Type B pancreatic cell (in vitro differentiated cells): ENCODE measurements at regions not wholly inside any gene's neighbourhood (a gene's known extent, or its start where the extent isn't known, plus 50 kb on each side); places are given as distances from the start of the nearest gene placed in this dataset.

ENCODE experiments used
- DNase-seq: peaks from one replicate; pipeline ENCODE4 v3.0.0; 2021; ENCODE audit warnings: mixed read lengths; ENCODE audit not compliant: unreplicated experiment; ENCODE audit errors: extremely low spot score
- H3K27ac Mint-ChIP-seq: 2 replicates; pipeline ENCODE4 v1.8.0; 2021; ENCODE audit warnings: mild to moderate bottlenecking, mixed read lengths
- H3K27me3 Mint-ChIP-seq: 2 replicates; pipeline ENCODE4 v1.8.0; 2021; ENCODE audit warnings: mixed read lengths
- H3K36me3 Mint-ChIP-seq: 2 replicates; pipeline ENCODE4 v1.8.0; 2021; ENCODE audit warnings: mixed read lengths
- H3K4me1 Mint-ChIP-seq: one replicate; pipeline ENCODE4 v1.8.0; 2021; ENCODE audit warnings: mixed read lengths; ENCODE audit not compliant: unreplicated experiment
- H3K4me3 Mint-ChIP-seq: 2 replicates; pipeline ENCODE4 v1.8.0; 2021; ENCODE audit warnings: mild to moderate bottlenecking, mixed read lengths
- H3K9me3 Mint-ChIP-seq: 2 replicates; pipeline ENCODE4 v1.8.0; 2021; ENCODE audit warnings: mixed read lengths
- TF ChIP-seq, protein P1 (sequence below): fragments of 200-600 bp; sonication (generic); conservative IDR thresholded peaks from 2 replicates; pipeline ENCODE4 v1.5.0; 2021; ENCODE audit warnings: antibody characterized with exemption, mild to moderate bottlenecking

DNA sequence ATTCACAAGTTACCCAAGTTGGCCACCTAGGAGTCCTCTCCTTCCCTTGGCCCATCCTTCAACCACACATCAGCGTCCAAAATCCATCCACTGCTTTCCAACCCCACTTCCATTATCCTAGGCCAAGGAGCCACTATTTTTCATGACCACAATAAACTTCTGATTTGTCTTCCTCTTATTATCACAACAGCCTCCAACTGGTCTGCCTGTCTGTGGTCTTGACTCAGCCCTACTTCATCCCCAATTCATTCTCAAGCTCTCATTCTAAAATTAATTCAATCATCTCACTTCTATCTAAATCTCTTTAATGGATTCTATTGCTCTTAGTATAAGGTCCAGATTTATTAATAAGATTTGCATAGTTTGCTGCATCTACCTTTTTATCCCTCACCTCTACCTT lies 189.0 kb upstream of the PRDM1 start:
- no peak overlapping the region for H3K27ac Mint-ChIP-seq
- H3K4me3 Mint-ChIP-seq: no peak overlapping the region
- H3K4me1 Mint-ChIP-seq: no peaks in the 10 kb centered on the region
- peaks cover 5% of the 10 kb centered on the region for H3K9me3 Mint-ChIP-seq
- DNase-seq: no peak
- no peaks in the 10 kb centered on the region for H3K36me3 Mint-ChIP-seq
- H3K27me3 Mint-ChIP-seq: no peaks in the 10 kb centered on the region
- TF ChIP-seq, protein P1, sequence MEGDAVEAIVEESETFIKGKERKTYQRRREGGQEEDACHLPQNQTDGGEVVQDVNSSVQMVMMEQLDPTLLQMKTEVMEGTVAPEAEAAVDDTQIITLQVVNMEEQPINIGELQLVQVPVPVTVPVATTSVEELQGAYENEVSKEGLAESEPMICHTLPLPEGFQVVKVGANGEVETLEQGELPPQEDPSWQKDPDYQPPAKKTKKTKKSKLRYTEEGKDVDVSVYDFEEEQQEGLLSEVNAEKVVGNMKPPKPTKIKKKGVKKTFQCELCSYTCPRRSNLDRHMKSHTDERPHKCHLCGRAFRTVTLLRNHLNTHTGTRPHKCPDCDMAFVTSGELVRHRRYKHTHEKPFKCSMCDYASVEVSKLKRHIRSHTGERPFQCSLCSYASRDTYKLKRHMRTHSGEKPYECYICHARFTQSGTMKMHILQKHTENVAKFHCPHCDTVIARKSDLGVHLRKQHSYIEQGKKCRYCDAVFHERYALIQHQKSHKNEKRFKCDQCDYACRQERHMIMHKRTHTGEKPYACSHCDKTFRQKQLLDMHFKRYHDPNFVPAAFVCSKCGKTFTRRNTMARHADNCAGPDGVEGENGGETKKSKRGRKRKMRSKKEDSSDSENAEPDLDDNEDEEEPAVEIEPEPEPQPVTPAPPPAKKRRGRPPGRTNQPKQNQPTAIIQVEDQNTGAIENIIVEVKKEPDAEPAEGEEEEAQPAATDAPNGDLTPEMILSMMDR: no peak

DNA sequence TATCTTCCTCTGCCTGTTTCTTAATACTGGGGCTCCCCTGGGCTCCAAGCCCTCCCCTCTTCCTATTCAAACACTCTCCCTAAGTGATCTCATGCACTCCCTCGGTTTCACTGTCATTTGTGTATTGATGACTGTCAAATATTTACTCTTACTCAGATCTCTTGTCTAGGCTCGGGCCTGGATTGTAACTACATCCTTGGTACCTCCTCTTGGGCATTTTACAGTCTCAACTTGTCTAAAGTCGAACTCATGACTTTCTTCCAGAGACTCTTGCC lies 189.4 kb upstream of the PRDM1 start:
- Mint-ChIP-seq H3K4me1 (no peaks in the 10 kb centered on the region), H3K36me3 (no peaks in the 10 kb centered on the region), H3K4me3 (no peak overlapping the region), H3K27me3 (no peaks in the 10 kb centered on the region), H3K27ac (no peak overlapping the region), H3K9me3 (peaks cover 5% of the 10 kb centered on the region)
- TF ChIP-seq, protein P1: no peak
- DNase-seq: no peak

DNA sequence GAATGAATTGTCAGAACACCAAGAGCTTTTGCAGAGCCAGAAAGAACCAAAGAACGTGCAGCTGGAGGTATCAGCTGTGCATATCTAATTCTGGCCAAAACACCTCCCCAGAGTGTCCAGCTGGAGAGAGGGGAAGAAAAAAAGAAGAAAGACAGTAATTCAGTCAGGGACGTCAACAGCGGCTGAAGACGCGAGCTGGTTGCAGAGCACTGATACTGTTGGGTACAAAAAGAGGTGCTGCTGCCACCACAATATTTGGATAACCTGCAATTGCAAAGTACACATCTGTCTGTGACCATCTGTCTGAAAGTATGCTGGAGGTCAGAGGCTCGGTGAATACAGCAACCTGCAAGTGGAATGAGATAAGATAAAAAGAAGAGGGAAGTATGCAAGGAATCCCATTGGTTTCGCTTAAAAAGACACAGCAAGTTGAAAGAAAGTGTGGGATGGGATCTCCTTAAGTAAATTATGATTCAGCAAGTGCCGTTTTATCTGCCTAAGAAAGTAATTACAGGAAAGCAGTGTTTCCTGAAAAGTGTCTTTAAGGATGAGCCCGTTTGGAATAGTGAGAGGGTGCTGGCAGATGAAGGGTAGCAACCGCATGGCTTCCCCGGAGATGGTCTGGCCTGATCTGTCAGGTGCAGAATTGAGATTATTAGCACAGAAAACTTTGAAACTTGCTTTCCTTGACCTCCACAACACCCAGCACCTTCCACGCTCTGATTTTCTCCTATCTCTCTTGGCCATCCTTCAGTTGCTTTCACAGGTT lies 189.9 kb upstream of the PRDM1 start:
- H3K27me3 Mint-ChIP-seq: no peaks in the 10 kb centered on the region

DNA sequence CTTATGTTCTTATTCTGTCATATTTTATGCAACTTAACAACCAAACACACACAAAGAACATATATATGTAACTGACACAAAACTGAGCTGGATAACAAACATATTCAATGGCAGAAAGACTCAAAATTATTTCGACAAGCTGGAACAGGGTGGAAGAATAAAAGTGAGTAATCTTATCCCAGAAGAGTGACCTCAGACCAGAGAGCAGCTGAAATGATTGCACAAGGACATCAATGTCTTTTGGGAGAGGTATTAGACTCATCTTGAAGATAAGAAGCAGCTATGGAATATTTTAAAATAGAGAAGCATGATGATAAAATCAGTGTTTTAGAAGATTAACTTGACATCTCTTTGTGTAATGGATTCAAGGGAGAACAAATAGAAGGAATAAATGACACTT lies 191.6 kb upstream of the PRDM1 start:
- no peak overlapping the region for H3K27ac Mint-ChIP-seq
- H3K4me1 Mint-ChIP-seq: no peaks in the 10 kb centered on the region
- TF ChIP-seq, protein P1: no peak
- no peaks in the 10 kb centered on the region for H3K27me3 Mint-ChIP-seq
- no peak overlapping the region for H3K4me3 Mint-ChIP-seq
- peaks cover 5% of the 10 kb centered on the region for H3K9me3 Mint-ChIP-seq
- no peaks in the 10 kb centered on the region for H3K36me3 Mint-ChIP-seq
- no peak for DNase-seq

More for the DNA sequence above, 189.9 kb upstream of the PRDM1 start:
- DNase-seq: no peak
- Mint-ChIP-seq H3K36me3 (no peaks in the 10 kb centered on the region), H3K4me1 (no peaks in the 10 kb centered on the region), H3K9me3 (peaks cover 5% of the 10 kb centered on the region), H3K4me3 (no peak overlapping the region), H3K27ac (no peak overlapping the region)
- TF ChIP-seq, protein P1: no peak

DNA sequence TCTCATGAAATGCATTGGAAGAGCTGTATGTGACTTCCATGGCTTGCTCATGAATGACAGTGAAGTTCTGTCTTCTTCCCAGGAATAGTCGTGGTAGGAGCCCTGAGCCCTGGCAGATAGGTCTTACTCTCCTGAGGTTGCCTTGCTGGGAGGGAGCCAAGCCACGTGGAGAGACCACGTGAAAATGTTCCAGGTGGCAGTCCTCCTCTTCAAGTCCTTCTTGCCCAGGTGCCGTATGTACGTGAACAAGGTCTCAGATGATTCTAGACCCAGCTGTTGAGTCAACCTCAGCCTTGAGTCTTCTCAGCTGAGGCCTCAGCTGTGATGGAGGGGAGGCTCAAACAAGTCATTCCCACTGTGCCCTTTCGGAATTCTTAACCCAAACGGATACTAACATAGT lies 192.4 kb upstream of the PRDM1 start:
- H3K36me3 Mint-ChIP-seq: no peaks in the 10 kb centered on the region
- TF ChIP-seq, protein P1: no peak

More for the DNA sequence above, 192.4 kb upstream of the PRDM1 start:
- DNase-seq: no peak
- no peak overlapping the region for H3K27ac Mint-ChIP-seq
- peaks cover 5% of the 10 kb centered on the region for H3K9me3 Mint-ChIP-seq
- no peak overlapping the region for H3K4me3 Mint-ChIP-seq
- no peaks in the 10 kb centered on the region for H3K27me3 Mint-ChIP-seq
- no peaks in the 10 kb centered on the region for H3K4me1 Mint-ChIP-seq
